ENCODE measurements at regions not wholly inside any gene's neighbourhood (a gene's known extent, or its start where the extent isn't known, plus 50 kb on each side); places are given as distances from the start of the nearest gene placed in this dataset.

DNA sequence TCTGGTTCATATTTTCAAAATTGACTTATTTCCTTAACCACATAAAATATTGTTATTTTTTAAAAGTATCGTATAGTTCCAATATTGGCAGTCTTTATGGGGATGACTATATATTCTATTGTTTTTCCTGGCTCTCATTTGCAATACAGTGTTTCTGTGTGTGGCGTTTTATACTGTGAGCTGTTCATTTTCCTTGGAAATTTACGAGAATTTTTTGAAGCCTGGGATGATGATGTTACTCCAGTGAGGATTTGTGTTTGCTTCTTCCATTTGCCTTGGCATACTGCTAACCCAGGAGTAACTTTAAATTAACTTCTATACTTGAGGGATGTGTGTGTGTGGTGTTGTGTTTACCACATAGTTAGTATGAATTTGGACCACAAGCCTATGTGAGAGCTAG, 95.2 kb downstream of the NR1D2 start (continued):
- TF ChIP-seq, protein P1, sequence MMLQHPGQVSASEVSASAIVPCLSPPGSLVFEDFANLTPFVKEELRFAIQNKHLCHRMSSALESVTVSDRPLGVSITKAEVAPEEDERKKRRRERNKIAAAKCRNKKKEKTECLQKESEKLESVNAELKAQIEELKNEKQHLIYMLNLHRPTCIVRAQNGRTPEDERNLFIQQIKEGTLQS (IDR thresholded peaks at IDR 0.05; ENCODE audit: insufficient read depth, low read depth, low read length), result no peak
- TF ChIP-seq NANOG (IDR thresholded peaks at IDR 0.05; ENCODE audit: insufficient read depth, low read depth, low read length, poor library complexity, severe bottlenecking) (no peak), CHD7 (IDR thresholded peaks at IDR 0.05; ENCODE audit: insufficient replicate concordance, low read length) (no peak), JUN (IDR thresholded peaks at IDR 0.05; ENCODE audit: low read depth, low read length) (no peak), TEAD4 (IDR thresholded peaks at IDR 0.05; ENCODE audit: low read depth, low read length) (no peak), PHF8 (conservative IDR thresholded peaks at IDR 0.05; ENCODE audit: low read depth, low read length) (no peak), POLR2AphosphoS5 (IDR thresholded peaks at IDR 0.05; ENCODE audit: low read depth, low read length) (no peak)

Data from H1 (cell line).